Endothelial cell of umbilical vein (primary cell): ENCODE measurements at regions not wholly inside any gene's neighbourhood (a gene's known extent, or its start where the extent isn't known, plus 50 kb on each side); places are given as distances from the start of the nearest gene placed in this dataset.

Experiments used
- EZH2 ChIP-seq: IDR thresholded peaks from 2 replicates; pipeline ENCODE4 v1.6.1; 2012; ENCODE audit warnings: borderline replicate concordance, low read depth, mild to moderate bottlenecking, moderate library complexity, low read length, inconsistent platforms; ENCODE audit not compliant: severe bottlenecking
- FOS ChIP-seq: IDR thresholded peaks from 2 replicates; pipeline ENCODE4 v1.6.1; 2011; ENCODE audit warnings: mild to moderate bottlenecking, low read length, moderate library complexity, borderline replicate concordance; ENCODE audit not compliant: insufficient read depth
- JUN ChIP-seq: IDR thresholded peaks from 2 replicates; pipeline ENCODE4 v1.6.1; 2011; ENCODE audit warnings: borderline replicate concordance, low read depth; ENCODE audit not compliant: insufficient read length, insufficient read depth
- MYC ChIP-seq: IDR thresholded peaks from one replicate; pipeline ENCODE4 v1.6.1; 2011; ENCODE audit warnings: mild to moderate bottlenecking, low read depth, low read length
- POLR2A ChIP-seq: IDR thresholded peaks from 2 replicates; pipeline ENCODE4 v1.6.1; 2012; ENCODE audit warnings: low read depth, mild to moderate bottlenecking, control low read depth, low read length
- POLR2AphosphoS5 ChIP-seq: IDR thresholded peaks from 2 replicates; pipeline ENCODE4 v1.6.1; 2012; ENCODE audit warnings: low read depth, mild to moderate bottlenecking, control low read depth, low read length, moderate library complexity; ENCODE audit not compliant: insufficient read depth
- TF ChIP-seq, protein P1 (sequence below), 2 donors: IDR thresholded peaks; 1 replicate in 1 of 2; 2 replicates in 1 of 2; pipeline ENCODE4 v1.5.1; 2011; ENCODE audit warnings: low read length in 2 of 2, mild to moderate bottlenecking in 2 of 2, moderate library complexity in 2 of 2, control low read depth in 1 of 2, inconsistent platforms in 1 of 2, low read depth in 1 of 2; ENCODE audit not compliant: insufficient read depth in 1 of 2; ENCODE audit errors: extremely low read depth in 1 of 2
- TF ChIP-seq, protein P2 (sequence below): IDR thresholded peaks from 2 replicates; pipeline ENCODE4 v1.6.1; 2011; ENCODE audit not compliant: insufficient read depth, insufficient read length

DNA sequence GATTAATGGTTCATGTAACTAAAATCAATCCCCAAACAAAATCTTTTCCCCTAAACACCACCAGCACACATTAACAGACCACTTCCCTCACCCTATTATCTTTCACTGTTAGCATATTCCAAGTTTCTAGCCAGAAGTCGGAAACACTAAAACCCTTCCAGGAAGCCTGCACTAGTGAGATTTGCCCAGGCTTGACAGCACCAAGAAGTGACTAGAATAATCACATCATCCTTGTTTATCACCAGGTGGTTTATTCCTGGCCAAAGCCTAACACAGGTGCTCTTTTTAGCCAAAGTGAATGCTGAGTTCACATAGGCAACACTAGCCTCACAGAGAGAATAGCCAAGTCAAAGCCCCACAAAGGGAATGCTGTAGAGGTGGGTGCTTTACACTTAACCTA, 221.2 kb upstream of the HNRNPA3 start:
- TF ChIP-seq EZH2 = no peak
- TF ChIP-seq, protein P1, sequence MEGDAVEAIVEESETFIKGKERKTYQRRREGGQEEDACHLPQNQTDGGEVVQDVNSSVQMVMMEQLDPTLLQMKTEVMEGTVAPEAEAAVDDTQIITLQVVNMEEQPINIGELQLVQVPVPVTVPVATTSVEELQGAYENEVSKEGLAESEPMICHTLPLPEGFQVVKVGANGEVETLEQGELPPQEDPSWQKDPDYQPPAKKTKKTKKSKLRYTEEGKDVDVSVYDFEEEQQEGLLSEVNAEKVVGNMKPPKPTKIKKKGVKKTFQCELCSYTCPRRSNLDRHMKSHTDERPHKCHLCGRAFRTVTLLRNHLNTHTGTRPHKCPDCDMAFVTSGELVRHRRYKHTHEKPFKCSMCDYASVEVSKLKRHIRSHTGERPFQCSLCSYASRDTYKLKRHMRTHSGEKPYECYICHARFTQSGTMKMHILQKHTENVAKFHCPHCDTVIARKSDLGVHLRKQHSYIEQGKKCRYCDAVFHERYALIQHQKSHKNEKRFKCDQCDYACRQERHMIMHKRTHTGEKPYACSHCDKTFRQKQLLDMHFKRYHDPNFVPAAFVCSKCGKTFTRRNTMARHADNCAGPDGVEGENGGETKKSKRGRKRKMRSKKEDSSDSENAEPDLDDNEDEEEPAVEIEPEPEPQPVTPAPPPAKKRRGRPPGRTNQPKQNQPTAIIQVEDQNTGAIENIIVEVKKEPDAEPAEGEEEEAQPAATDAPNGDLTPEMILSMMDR (IDR thresholded peaks at IDR 0.05; ENCODE audit: extremely low read depth in 1 of 2, insufficient read depth in 1 of 2, low read depth in 1 of 2, low read length in 2 of 2) = no peak
- TF ChIP-seq POLR2AphosphoS5 = no peak
- no peak for TF ChIP-seq FOS
- no peak for TF ChIP-seq MYC
- no peak for TF ChIP-seq POLR2A
- no peak for TF ChIP-seq JUN
- TF ChIP-seq, protein P2, sequence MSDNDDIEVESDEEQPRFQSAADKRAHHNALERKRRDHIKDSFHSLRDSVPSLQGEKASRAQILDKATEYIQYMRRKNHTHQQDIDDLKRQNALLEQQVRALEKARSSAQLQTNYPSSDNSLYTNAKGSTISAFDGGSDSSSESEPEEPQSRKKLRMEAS = no peak
